22Rv1 (cell line): ENCODE measurements at regions not wholly inside any gene's neighbourhood (a gene's known extent, or its start where the extent isn't known, plus 50 kb on each side); places are given as distances from the start of the nearest gene placed in this dataset.

Experiments used
- ZFX ChIP-seq: fragments of 450-650 bp; IDR thresholded peaks from 2 replicates; pipeline ENCODE4 v1.6.1; 2017; ENCODE audit warnings: antibody characterized with exemption, borderline replicate concordance
- TF ChIP-seq, protein P1 (sequence below): fragments of 450-650 bp; IDR thresholded peaks from 2 replicates; pipeline ENCODE4 v1.5.1; 2017; ENCODE audit warnings: mild to moderate bottlenecking

DNA sequence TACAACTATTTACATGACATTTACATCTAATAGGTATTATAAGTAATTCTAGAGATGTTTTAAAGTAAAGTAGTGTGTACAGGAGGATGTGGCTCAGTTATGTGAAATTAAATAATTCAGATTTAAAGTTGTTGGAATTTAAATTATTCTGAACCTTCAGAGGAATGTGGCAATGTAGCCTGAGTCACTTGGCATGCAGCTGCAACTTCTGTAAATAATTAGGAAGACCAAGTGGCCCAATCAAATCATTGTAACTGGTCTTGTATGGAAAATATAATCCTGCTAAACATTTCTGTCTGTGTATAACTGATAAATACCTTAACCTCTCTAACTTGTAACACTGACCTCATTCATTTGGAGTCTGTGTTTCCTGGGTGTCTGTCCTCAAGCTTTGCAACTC is 828.9 kb downstream of the GLUD2 start:
- TF ChIP-seq, protein P1, sequence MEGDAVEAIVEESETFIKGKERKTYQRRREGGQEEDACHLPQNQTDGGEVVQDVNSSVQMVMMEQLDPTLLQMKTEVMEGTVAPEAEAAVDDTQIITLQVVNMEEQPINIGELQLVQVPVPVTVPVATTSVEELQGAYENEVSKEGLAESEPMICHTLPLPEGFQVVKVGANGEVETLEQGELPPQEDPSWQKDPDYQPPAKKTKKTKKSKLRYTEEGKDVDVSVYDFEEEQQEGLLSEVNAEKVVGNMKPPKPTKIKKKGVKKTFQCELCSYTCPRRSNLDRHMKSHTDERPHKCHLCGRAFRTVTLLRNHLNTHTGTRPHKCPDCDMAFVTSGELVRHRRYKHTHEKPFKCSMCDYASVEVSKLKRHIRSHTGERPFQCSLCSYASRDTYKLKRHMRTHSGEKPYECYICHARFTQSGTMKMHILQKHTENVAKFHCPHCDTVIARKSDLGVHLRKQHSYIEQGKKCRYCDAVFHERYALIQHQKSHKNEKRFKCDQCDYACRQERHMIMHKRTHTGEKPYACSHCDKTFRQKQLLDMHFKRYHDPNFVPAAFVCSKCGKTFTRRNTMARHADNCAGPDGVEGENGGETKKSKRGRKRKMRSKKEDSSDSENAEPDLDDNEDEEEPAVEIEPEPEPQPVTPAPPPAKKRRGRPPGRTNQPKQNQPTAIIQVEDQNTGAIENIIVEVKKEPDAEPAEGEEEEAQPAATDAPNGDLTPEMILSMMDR = no peak
- TF ChIP-seq ZFX = no peak
